ENCODE measurements at regions not wholly inside any gene's neighbourhood (a gene's known extent, or its start where the extent isn't known, plus 50 kb on each side); places are given as distances from the start of the nearest gene placed in this dataset.
"Not testable (repeated sequence)": the region's sequence is repeated elsewhere in the genome, so short reads cannot be mapped to it uniquely, and the experiment has no call there.

DNA sequence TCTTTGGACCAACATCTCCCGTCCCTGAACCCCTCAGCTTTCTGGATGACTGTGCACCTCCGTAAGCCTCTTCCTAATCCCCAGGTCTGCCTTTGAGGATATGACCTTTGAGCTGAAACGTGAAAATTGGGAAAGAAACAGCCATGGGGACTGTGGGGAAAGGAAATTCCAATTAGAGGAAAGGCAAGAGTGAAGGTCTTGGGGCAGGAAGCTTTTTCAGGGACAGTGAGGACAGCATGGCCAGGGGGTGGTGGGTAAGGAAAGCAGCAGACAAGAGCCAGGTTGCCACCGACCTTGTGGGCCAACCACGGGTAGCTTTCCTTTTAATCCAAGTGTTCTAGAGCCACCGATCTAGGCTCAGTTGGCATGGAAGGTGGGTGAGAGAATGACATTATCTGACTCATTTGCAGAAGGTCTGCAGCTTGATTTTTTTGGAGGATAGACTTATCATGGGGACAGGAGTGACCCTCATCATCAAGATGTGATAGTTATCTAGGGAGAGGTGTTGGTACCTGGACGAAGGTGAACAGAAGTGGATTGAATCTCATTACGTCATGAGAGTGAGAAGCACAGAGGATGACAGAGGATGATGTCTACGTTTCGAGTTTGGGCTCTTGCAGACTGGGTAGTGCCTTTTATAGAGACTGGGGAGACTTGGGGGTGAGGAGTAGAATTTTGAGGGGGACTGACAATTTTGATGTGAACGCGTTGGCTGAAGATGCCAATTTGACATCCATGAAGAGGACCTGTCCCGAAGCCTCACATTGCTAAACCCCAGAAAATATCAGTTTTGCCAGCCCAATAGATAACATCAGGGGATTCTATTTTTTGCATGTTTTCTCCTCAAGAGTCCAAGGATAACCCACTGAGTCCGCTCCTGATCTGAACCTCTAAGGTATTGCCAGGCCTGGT is 136.7 kb upstream of the PEG3 start:
- Histone ChIP-seq H3K27ac (no peak overlapping the region), H3K4me1 (no peaks in the 10 kb centered on the region), H3K36me3 (no peaks in the 10 kb centered on the region), H3K9me3 (peaks cover 0 to 55% (median 0%) of the 10 kb centered on the region in 4 donors), H3K4me3 (no peak overlapping the region), H3K27me3 (no peaks in the 10 kb centered on the region)
- no peak for DNase-seq (ENCODE audit: low spot score in 2 of 2)
- 81 to 85% methylated on average over 14 of the region's 14 CpGs for WGBS, 2 donors
- TF ChIP-seq, protein P1, sequence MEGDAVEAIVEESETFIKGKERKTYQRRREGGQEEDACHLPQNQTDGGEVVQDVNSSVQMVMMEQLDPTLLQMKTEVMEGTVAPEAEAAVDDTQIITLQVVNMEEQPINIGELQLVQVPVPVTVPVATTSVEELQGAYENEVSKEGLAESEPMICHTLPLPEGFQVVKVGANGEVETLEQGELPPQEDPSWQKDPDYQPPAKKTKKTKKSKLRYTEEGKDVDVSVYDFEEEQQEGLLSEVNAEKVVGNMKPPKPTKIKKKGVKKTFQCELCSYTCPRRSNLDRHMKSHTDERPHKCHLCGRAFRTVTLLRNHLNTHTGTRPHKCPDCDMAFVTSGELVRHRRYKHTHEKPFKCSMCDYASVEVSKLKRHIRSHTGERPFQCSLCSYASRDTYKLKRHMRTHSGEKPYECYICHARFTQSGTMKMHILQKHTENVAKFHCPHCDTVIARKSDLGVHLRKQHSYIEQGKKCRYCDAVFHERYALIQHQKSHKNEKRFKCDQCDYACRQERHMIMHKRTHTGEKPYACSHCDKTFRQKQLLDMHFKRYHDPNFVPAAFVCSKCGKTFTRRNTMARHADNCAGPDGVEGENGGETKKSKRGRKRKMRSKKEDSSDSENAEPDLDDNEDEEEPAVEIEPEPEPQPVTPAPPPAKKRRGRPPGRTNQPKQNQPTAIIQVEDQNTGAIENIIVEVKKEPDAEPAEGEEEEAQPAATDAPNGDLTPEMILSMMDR (IDR thresholded peaks at IDR 0.05): no peak
- TF ChIP-seq POLR2A (IDR thresholded peaks at IDR 0.05) (no peak), EP300 (IDR thresholded peaks at IDR 0.05) (no peak)

DNA sequence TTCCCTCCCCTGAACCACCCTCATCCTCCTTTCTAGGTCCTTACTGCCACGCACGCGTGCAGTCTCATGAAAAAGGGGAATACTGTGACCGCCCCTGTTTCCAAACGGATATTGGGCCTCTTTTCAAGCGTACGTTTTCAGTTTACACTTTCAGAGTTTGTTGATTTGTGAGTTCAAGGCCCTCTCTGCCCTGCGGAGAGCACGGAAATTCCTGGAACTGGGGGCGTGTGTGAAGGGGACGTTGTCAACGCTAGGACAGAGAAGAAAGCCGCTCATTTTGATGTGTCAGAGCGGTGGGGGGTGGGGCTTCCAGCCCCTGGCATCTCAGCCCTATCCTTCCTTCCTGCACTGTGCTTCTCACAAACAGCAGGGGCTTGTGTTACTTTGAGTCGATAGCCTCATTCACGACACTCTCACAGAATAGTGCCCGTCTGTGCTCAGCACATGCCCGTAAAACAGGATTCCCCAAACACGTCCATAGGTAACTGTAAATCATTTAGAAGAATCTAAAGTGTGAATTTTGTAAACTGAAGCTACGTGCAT is 137.6 kb upstream of the PEG3 start:
- H3K4me1 ChIP-seq: no peaks in the 10 kb centered on the region
- WGBS, 2 donors: 34 to 43% methylated on average over 20 of the region's 20 CpGs
- no peak overlapping the region for H3K27ac ChIP-seq
- TF ChIP-seq EP300 (IDR thresholded peaks at IDR 0.05) (no peak), POLR2A (IDR thresholded peaks at IDR 0.05) (no peak)
- TF ChIP-seq, protein P1 (IDR thresholded peaks at IDR 0.05): no peak
- no peaks in the 10 kb centered on the region for H3K36me3 ChIP-seq
- no peaks in the 10 kb centered on the region for H3K27me3 ChIP-seq
- peaks cover 0 to 55% (median 0%) of the 10 kb centered on the region in 4 donors for H3K9me3 ChIP-seq
- H3K4me3 ChIP-seq: no peak overlapping the region
- DNase-seq (ENCODE audit: low spot score in 2 of 2): no peak

DNA sequence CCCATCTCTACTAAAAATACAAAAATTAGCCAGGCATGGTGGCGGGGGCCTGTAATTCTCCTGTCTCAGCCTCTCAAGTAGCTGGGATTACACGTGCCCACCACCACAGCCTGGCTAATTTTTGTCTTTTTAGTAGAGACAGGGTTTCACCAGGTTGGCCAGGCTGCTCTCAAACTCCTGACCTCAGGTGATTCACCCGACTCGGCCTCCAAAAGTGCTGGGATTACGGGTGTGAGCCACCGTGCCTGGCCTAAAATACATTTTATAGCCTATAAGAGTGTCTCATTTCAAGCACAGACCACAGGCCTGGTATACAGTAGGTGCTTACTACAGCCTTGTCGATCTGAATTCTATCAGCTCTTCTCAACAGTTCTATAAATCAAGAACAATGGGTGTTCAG is 139.5 kb upstream of the USP29 start:
- 92 to 95% methylated on average over 7 of the region's 7 CpGs for WGBS, 2 donors

DNA sequence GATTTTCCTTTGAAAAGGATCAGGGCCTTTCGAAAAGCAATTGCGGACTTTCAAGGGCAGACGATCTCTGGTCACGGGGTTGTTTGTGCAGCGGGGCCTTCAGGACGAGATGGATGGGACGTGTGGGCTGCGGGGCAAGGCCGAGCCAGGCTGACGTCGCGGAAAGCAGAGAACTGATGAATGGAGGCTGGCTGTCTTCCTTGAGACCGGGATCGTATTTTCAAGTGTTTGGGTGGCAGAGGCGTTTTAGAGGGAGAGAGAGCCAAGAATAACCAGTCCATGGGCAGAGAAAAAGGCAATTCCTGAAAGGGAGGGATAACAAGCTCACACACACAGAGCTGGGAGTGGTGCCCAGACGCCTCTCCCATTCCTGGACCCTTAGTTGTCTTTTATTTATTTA is 138.9 kb upstream of the USP29 start:
- Histone ChIP-seq H3K4me1 (no peaks in the 10 kb centered on the region), H3K27ac (no peak overlapping the region), H3K9me3 (peaks cover 0 to 78% (median 0%) of the 10 kb centered on the region in 4 donors), H3K36me3 (no peaks in the 10 kb centered on the region), H3K27me3 (no peaks in the 10 kb centered on the region), H3K4me3 (no peak overlapping the region)
- TF ChIP-seq, protein P1 (IDR thresholded peaks at IDR 0.05): no peak
- TF ChIP-seq POLR2A (IDR thresholded peaks at IDR 0.05) (no peak), EP300 (IDR thresholded peaks at IDR 0.05) (no peak)
- no peak for DNase-seq (ENCODE audit: low spot score in 2 of 2)
- 43 to 49% methylated on average over 16 of the region's 16 CpGs for WGBS, 2 donors

More for the DNA sequence above, 139.5 kb upstream of the USP29 start:
- not testable (repeated sequence) for H3K4me3 ChIP-seq; H3K27me3 ChIP-seq; H3K36me3 ChIP-seq; H3K27ac ChIP-seq; DNase-seq (ENCODE audit: low spot score in 2 of 2); H3K4me1 ChIP-seq
- peaks cover 0 to 72% (median 0%) of the 10 kb centered on the region in 4 donors for H3K9me3 ChIP-seq

DNA sequence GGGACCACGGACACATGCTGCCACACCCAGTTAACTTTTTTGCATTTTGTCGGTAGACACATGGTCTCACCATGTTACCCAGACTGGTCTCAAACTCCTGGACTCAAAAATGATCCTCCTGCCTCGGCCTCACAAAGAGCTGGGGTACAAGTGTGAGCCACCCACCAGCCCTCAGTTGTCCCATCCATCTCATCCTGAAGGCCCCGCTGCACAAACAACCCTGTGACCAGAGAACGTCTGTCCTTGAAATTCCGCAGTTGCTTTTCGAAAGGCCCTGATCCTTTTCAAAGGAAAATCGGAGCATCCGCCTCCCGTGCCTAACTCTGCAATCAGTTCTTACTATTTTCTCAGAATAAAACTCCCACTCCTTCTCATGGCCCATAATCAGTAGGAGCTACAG is 138.3 kb upstream of the USP29 start:
- DNase-seq (ENCODE audit: low spot score in 2 of 2): not testable (repeated sequence)
- 79 to 88% methylated on average over 10 of the region's 10 CpGs for WGBS, 2 donors

DNA sequence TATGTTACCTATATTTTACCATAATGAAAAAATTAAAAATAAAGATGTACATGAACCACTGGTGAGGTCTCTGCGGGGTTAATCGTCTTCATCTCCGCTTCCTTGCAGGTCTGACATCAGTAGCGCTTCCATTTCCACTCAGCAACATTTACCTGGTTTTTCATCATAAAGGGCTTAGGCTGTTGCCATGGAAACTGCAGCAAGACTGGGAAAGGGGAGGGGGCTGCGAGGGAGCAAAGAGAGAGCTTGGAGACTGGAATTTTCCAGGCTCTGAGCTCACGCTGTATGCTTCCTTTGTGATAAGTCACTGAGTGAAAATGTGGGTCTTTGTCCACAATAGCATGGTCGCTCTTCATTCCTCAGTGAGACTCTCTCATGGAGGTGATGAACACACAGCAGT is 136.6 kb upstream of the USP29 start:
- no peaks in the 10 kb centered on the region for H3K4me1 ChIP-seq
- peaks cover 0 to 87% (median 0%) of the 10 kb centered on the region in 4 donors for H3K9me3 ChIP-seq
- H3K27me3 ChIP-seq: no peaks in the 10 kb centered on the region
- 35 to 36% methylated on average over 7 of the region's 7 CpGs for WGBS, 2 donors
- TF ChIP-seq EP300 (IDR thresholded peaks at IDR 0.05): no peak
- no peak for TF ChIP-seq POLR2A (IDR thresholded peaks at IDR 0.05)
- TF ChIP-seq, protein P1 (IDR thresholded peaks at IDR 0.05): no peak
- no peak overlapping the region for H3K27ac ChIP-seq
- no peak overlapping the region for H3K4me3 ChIP-seq
- no peak for DNase-seq (ENCODE audit: low spot score in 2 of 2)
- H3K36me3 ChIP-seq: no peaks in the 10 kb centered on the region

More for the DNA sequence above, 138.3 kb upstream of the USP29 start:
- not testable (repeated sequence) for H3K4me1 ChIP-seq, H3K27me3 ChIP-seq, H3K36me3 ChIP-seq, H3K27ac ChIP-seq, H3K4me3 ChIP-seq
- peaks cover 0 to 83% (median 0%) of the 10 kb centered on the region in 4 donors for H3K9me3 ChIP-seq

Measured in tibial nerve (tissue), 4 donors.